Adrenal gland (tissue), 9 donors: ENCODE measurements at regions not wholly inside any gene's neighbourhood (a gene's known extent, or its start where the extent isn't known, plus 50 kb on each side); places are given as distances from the start of the nearest gene placed in this dataset.

Source experiments
- DNase-seq, 7 donors: peaks; one replicate each; pipeline ENCODE4 v3.0.0-alpha.2; 2019 to 2020
- H3K27ac ChIP-seq, 5 donors: fragments of 200-600 bp; sonication (generic) in 4 of 5; 1 replicate in 3 of 5; 2 replicates in 2 of 5; pipeline versions ENCODE4 v1.5.1 to v1.8.0; 2016 to 2020; ENCODE audit warnings: mild to moderate bottlenecking in 1 of 5
- H3K27me3 ChIP-seq: fragments of 200-600 bp; 2 replicates; pipeline ENCODE4 v1.8.0; 2021
- H3K36me3 ChIP-seq, 2 donors: fragments of 200-600 bp; replicated peaks in 1 of 2; 1 replicate in 1 of 2; 2 replicates in 1 of 2; pipeline versions ENCODE4 v1.5.1 to v1.8.0; 2018 to 2022
- H3K4me1 ChIP-seq, 2 donors: fragments of 200-600 bp; replicated peaks in 1 of 2; 1 replicate in 1 of 2; 2 replicates in 1 of 2; pipeline versions ENCODE4 v1.5.1 to v1.8.0; 2018 to 2021
- H3K4me3 ChIP-seq, 4 donors: fragments of 200-600 bp; sonication (generic) in 3 of 4; one replicate each; pipeline ENCODE4 v1.5.1; 2016 to 2018
- H3K9me3 ChIP-seq, 3 donors: fragments of 200-600 bp; sonication (generic) in 1 of 3; replicated peaks in 1 of 3; 1 replicate in 2 of 3; 2 replicates in 1 of 3; pipeline versions ENCODE4 v1.5.1 to v1.8.0; 2016 to 2021
- CTCF ChIP-seq, 6 experiments: fragments of 450-650 bp in 4 of 6; fragments of 200-600 bp in 2 of 6; sonication (generic) in 1 of 6; IDR thresholded peaks; 1 replicate in 5 of 6; 2 replicates in 1 of 6; pipeline versions ENCODE4 v1.5.1 to v1.8.0; 2016 to 2021; ENCODE audit warnings: antibody characterized with exemption in 6 of 6, mild to moderate bottlenecking in 2 of 6, moderate library complexity in 1 of 6
- POLR2A ChIP-seq, 2 donors: fragments of 450-650 bp; IDR thresholded peaks; one replicate each; pipeline ENCODE4 v1.6.1; 2017; ENCODE audit warnings: antibody characterized with exemption in 2 of 2, mild to moderate bottlenecking in 2 of 2, moderate library complexity in 1 of 2
- WGBS, 4 donors: extraction: QIAGEN DNeasy Blood & Tissue Kit in 2 of 4; methylation state at CpG; one replicate each; pipeline versions ENCODE4 v1.1.5 to v1.1.7; 2013 to 2017; 5-methylcytosine and 5-hydroxymethylcytosine counted together
- intact Hi-C, 2 donors: fragments of 100-400 bp; cut with DNase I; formaldehyde crosslinking; loops; one replicate each; pipeline versions ENCODE4 v1.14.1 to v1.15.0; 2022 to 2023
- donor health status: healthy with polysubstance abuse.
- donor health status: Bipolar disorder and iron deficiency.
- donor health status: DM: yes; HTN: yes; CAD: no.
- donor health status: DM: no; HTN: no; CAD: no.
- donor health status: DM: no; HTN: no; CAD: no.

- Histone ChIP-seq H3K27ac (no peak overlapping the region), H3K27me3 (peaks cover 5% of the 10 kb centered on the region), H3K36me3 (no peaks in the 10 kb centered on the region), H3K9me3 (no peaks in the 10 kb centered on the region), H3K4me3 (no peak overlapping the region), H3K4me1 (no peaks in the 10 kb centered on the region)
- no peak for DNase-seq
- 78 to 88% (median 83%) methylated on average over 6 of the region's 6 CpGs for WGBS, 4 donors
- intact Hi-C loops, result no loop called here
- TF ChIP-seq POLR2A (IDR thresholded peaks at IDR 0.05), result no peak
- TF ChIP-seq CTCF (IDR thresholded peaks at IDR 0.05), result no peak
Observed at GRCh38 chr9:7259544-7260241, 501.9 kb downstream of the KDM4C start.

GRCh38 chr9:7258688-7259396 is 501.1 kb downstream of the KDM4C start:
- no peak overlapping the region for H3K27ac ChIP-seq
- TF ChIP-seq CTCF (IDR thresholded peaks at IDR 0.05) (no peak), POLR2A (IDR thresholded peaks at IDR 0.05) (no peak)

GRCh38 chr9:7246917-7247522 is 489.2 kb downstream of the KDM4C start:
- 86 to 91% (median 89%) methylated on average over 3 of the region's 3 CpGs for WGBS, 4 donors
- H3K9me3 ChIP-seq, result no peaks in the 10 kb centered on the region
- no peaks in the 10 kb centered on the region for H3K36me3 ChIP-seq
- H3K27me3 ChIP-seq, result no peaks in the 10 kb centered on the region
- H3K27ac ChIP-seq, result no peak overlapping the region
- no peak overlapping the region for H3K4me3 ChIP-seq
- no peaks in the 10 kb centered on the region for H3K4me1 ChIP-seq
- no peak for TF ChIP-seq CTCF (IDR thresholded peaks at IDR 0.05)
- TF ChIP-seq POLR2A (IDR thresholded peaks at IDR 0.05), result no peak
- intact Hi-C loops, result no loop called here
- DNase-seq, result no peak

More at GRCh38 chr9:7258688-7259396, 501.1 kb downstream of the KDM4C start:
- Histone ChIP-seq H3K4me3 (no peak overlapping the region), H3K36me3 (no peaks in the 10 kb centered on the region), H3K27me3 (peaks cover 5% of the 10 kb centered on the region), H3K9me3 (no peaks in the 10 kb centered on the region), H3K4me1 (no peaks in the 10 kb centered on the region)
- intact Hi-C loops, result no loop called here
- no peak for DNase-seq
- WGBS, 4 donors, result 40 to 55% (median 50%) methylated on average over 3 of the region's 3 CpGs

- no peaks in the 10 kb centered on the region for H3K27me3 ChIP-seq
- whole genome bisulfite sequencing, 4 donors, result 68 to 84% (median 76%) methylated on average over 7 to 8 of the region's 8 CpGs
- no peak for TF ChIP-seq POLR2A (IDR thresholded peaks at IDR 0.05)
- no peak for TF ChIP-seq CTCF (IDR thresholded peaks at IDR 0.05)
- H3K27ac ChIP-seq, result no peak overlapping the region
- intact Hi-C loops, result no loop called here
- DNase-seq, result no peak
- no peaks in the 10 kb centered on the region for H3K36me3 ChIP-seq
- no peaks in the 10 kb centered on the region for H3K4me1 ChIP-seq
- H3K4me3 ChIP-seq, result no peak overlapping the region
- no peaks in the 10 kb centered on the region for H3K9me3 ChIP-seq
Observed at GRCh38 chr9:7245976-7246580, 488.3 kb downstream of the KDM4C start.
